WTC11 (cell line): ENCODE measurements at regions not wholly inside any gene's neighbourhood (a gene's known extent, or its start where the extent isn't known, plus 50 kb on each side); places are given as distances from the start of the nearest gene placed in this dataset.
A peak's percentile ranks its signal among the peaks of the same experiment; 100 is the strongest.
"Not testable (repeated sequence)": the region's sequence is repeated elsewhere in the genome, so short reads cannot be mapped to it uniquely, and the experiment has no call there.

ENCODE experiments used
- ATAC-seq: fragments of 200-7000 bp; cut with Tn5 transposase; 2 replicates; pipeline ENCODE4 v1.10.0; 2021; ENCODE audit warnings: mild to moderate bottlenecking, moderate library complexity
- CTCF ChIA-PET: fragments of 300-600 bp; sonication (Branson Sonifier 250); formaldehyde crosslinking; loops from one replicate; lab custom pipeline; 2021; ENCODE audit warnings: antibody characterized with exemption; lab: Charles Lee
- POLR2A ChIA-PET: fragments of 350-600 bp; sonication (Branson Sonifier 250); formaldehyde crosslinking; loops from one replicate; lab custom pipeline; 2021; ENCODE audit warnings: antibody characterized with exemption; lab: Charles Lee
- DNase-seq: peaks from one replicate; pipeline ENCODE4 v3.0.0; 2021; ENCODE audit warnings: low spot score
- H3K27ac Mint-ChIP-seq: 2 replicates; pipeline ENCODE4 v1.8.0; 2021; ENCODE audit warnings: mixed read lengths
- H3K27me3 Mint-ChIP-seq: 2 replicates; pipeline ENCODE4 v1.8.0; 2021; ENCODE audit warnings: low read depth, mild to moderate bottlenecking, moderate library complexity, mixed read lengths
- H3K36me3 Mint-ChIP-seq: 2 replicates; pipeline ENCODE4 v1.8.0; 2021; ENCODE audit warnings: mixed read lengths
- H3K4me1 Mint-ChIP-seq: 2 replicates; pipeline ENCODE4 v1.8.0; 2022; ENCODE audit warnings: mixed read lengths
- H3K4me3 Mint-ChIP-seq: 2 replicates; pipeline ENCODE4 v1.8.0; 2021; ENCODE audit warnings: mild to moderate bottlenecking, moderate library complexity, mixed read lengths
- H3K9me3 Mint-ChIP-seq: 2 replicates; pipeline ENCODE4 v1.8.0; 2021; ENCODE audit warnings: mixed read lengths
- AFF4 ChIP-seq: sonication (generic); formaldehyde crosslinking; IDR thresholded peaks from 2 replicates; pipeline ENCODE4 v1.8.1; 2023; ENCODE audit warnings: mild to moderate bottlenecking, missing genetic modification reagents, borderline replicate concordance
- CDX4 ChIP-seq: fragments of 250-450 bp; sonication (Bioruptor Pico); IDR thresholded peaks from 2 replicates; pipeline ENCODE4 v1.9.0; 2021; ENCODE audit warnings: moderate library complexity, mild to moderate bottlenecking, inconsistent platforms, borderline replicate concordance
- JAZF1 ChIP-seq: fragments of 250-450 bp; sonication (Bioruptor Pico); IDR thresholded peaks from 2 replicates; pipeline ENCODE4 v1.9.0; 2021; ENCODE audit warnings: moderate library complexity, mild to moderate bottlenecking, inconsistent platforms
- JUN ChIP-seq: sonication (generic); formaldehyde crosslinking; IDR thresholded peaks from 2 replicates; pipeline ENCODE4 v1.8.0; 2023; ENCODE audit warnings: mild to moderate bottlenecking, missing genetic modification reagents
- MYBL2 ChIP-seq: sonication (generic); formaldehyde crosslinking; IDR thresholded peaks from 2 replicates; pipeline ENCODE4 v1.8.1; 2023; ENCODE audit warnings: mild to moderate bottlenecking, moderate library complexity, missing genetic modification reagents
- NFATC4 ChIP-seq: fragments of 250-450 bp; sonication (Bioruptor Pico); IDR thresholded peaks from 2 replicates; pipeline ENCODE4 v1.9.0; 2021; ENCODE audit warnings: mild to moderate bottlenecking
- NR2C2 ChIP-seq: sonication (generic); formaldehyde crosslinking; IDR thresholded peaks from 2 replicates; pipeline ENCODE4 v1.8.0; 2022; ENCODE audit warnings: mild to moderate bottlenecking, missing genetic modification reagents
- PRDM15 ChIP-seq: sonication (generic); formaldehyde crosslinking; IDR thresholded peaks from 2 replicates; pipeline ENCODE4 v1.8.0; 2022; ENCODE audit warnings: missing genetic modification reagents
- TCF7 ChIP-seq: sonication (generic); formaldehyde crosslinking; IDR thresholded peaks from 2 replicates; pipeline ENCODE4 v1.8.0; 2022; ENCODE audit warnings: mild to moderate bottlenecking, low read depth, missing genetic modification reagents, moderate library complexity
- TEAD4 ChIP-seq: sonication (generic); formaldehyde crosslinking; IDR thresholded peaks from 2 replicates; pipeline ENCODE4 v1.8.0; 2022; ENCODE audit warnings: mild to moderate bottlenecking, missing genetic modification reagents
- TP53 ChIP-seq: sonication (generic); formaldehyde crosslinking; IDR thresholded peaks from 2 replicates; pipeline ENCODE4 v1.8.1; 2023; ENCODE audit warnings: mild to moderate bottlenecking, missing genetic modification reagents
- USF1 ChIP-seq: sonication (generic); formaldehyde crosslinking; IDR thresholded peaks from 2 replicates; pipeline ENCODE4 v1.8.0; 2022; ENCODE audit warnings: mild to moderate bottlenecking, missing genetic modification reagents
- ZNF219 ChIP-seq: sonication (generic); formaldehyde crosslinking; IDR thresholded peaks from 2 replicates; pipeline ENCODE4 v1.8.0; 2023; ENCODE audit warnings: missing genetic modification reagents, mild to moderate bottlenecking, borderline replicate concordance
- TF ChIP-seq, protein P1 (sequence below): sonication (generic); formaldehyde crosslinking; IDR thresholded peaks from 2 replicates; pipeline ENCODE4 v1.8.1; 2023; ENCODE audit warnings: mild to moderate bottlenecking, moderate library complexity, missing genetic modification reagents
- TF ChIP-seq, protein P2 (sequence below): sonication (generic); formaldehyde crosslinking; IDR thresholded peaks from 2 replicates; pipeline ENCODE4 v1.8.1; 2022; ENCODE audit warnings: missing genetic modification reagents, borderline replicate concordance

GRCh38 chr1:241432241-241432640 lies 75.2 kb upstream of the RGS7 start:
- H3K4me3 Mint-ChIP-seq: no peak overlapping the region
- H3K9me3 Mint-ChIP-seq: peaks cover 60% of the 10 kb centered on the region
- CTCF ChIA-PET: no interaction called here

DNA sequence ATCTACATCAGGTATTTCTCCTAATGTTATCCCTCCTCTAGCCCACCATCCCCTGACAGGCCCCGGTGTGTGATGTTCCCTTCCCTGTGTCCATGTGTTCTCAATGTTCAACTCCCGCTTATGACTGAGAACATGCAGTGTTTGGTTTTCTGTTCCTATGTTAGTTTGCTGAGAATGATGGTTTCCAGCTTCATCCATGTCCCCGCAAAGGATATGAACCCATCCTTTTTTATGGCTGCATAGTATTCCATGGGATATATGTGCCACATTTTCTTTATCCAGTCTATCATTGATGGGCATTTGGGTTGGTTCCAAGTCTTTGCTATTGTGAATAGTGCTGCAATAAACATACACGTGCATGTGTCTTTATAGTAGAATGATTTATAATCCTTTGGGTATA lies 68.1 kb upstream of the RGS7 start:
- DNase-seq, POLR2A ChIA-PET, H3K4me1 Mint-ChIP-seq, H3K36me3 Mint-ChIP-seq, ATAC-seq, H3K27ac Mint-ChIP-seq, CTCF ChIA-PET: not testable (repeated sequence)
- Mint-ChIP-seq H3K9me3 (peaks cover 13% of the 10 kb centered on the region), H3K4me3 (peak overlapping the region; percentile 59), H3K27me3 (peaks cover 36% of the 10 kb centered on the region)

More at GRCh38 chr1:241432241-241432640, 75.2 kb upstream of the RGS7 start:
- Mint-ChIP-seq H3K27ac (no peak overlapping the region), H3K27me3 (peaks cover 5% of the 10 kb centered on the region; the same call in 1 of the 2 replicates), H3K36me3 (peaks cover 50% of the 10 kb centered on the region), H3K4me1 (no peaks in the 10 kb centered on the region)
- no peak for DNase-seq
- POLR2A ChIA-PET: no interaction called here
- no peak for ATAC-seq
- TF ChIP-seq PRDM15 (CRISPR knock-in tag) (no peak), NFATC4 (CRISPR knock-in tag) (no peak), TCF7 (CRISPR knock-in tag) (no peak), USF1 (CRISPR knock-in tag) (no peak), CDX4 (CRISPR knock-in tag) (no peak), JAZF1 (no peak), ZNF219 (CRISPR knock-in tag) (no peak), NR2C2 (CRISPR knock-in tag) (no peak), TP53 (no peak), JUN (CRISPR knock-in tag) (no peak), AFF4 (CRISPR knock-in tag) (no peak), MYBL2 (CRISPR knock-in tag) (no peak), TEAD4 (CRISPR knock-in tag) (no peak)
- TF ChIP-seq, protein P1, sequence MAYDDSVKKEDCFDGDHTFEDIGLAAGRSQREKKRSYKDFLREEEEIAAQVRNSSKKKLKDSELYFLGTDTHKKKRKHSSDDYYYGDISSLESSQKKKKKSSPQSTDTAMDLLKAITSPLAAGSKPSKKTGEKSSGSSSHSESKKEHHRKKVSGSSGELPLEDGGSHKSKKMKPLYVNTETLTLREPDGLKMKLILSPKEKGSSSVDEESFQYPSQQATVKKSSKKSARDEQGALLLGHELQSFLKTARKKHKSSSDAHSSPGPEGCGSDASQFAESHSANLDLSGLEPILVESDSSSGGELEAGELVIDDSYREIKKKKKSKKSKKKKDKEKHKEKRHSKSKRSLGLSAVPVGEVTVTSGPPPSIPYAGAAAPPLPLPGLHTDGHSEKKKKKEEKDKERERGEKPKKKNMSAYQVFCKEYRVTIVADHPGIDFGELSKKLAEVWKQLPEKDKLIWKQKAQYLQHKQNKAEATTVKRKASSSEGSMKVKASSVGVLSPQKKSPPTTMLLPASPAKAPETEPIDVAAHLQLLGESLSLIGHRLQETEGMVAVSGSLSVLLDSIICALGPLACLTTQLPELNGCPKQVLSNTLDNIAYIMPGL (CRISPR knock-in tag): no peak
- TF ChIP-seq, protein P2, sequence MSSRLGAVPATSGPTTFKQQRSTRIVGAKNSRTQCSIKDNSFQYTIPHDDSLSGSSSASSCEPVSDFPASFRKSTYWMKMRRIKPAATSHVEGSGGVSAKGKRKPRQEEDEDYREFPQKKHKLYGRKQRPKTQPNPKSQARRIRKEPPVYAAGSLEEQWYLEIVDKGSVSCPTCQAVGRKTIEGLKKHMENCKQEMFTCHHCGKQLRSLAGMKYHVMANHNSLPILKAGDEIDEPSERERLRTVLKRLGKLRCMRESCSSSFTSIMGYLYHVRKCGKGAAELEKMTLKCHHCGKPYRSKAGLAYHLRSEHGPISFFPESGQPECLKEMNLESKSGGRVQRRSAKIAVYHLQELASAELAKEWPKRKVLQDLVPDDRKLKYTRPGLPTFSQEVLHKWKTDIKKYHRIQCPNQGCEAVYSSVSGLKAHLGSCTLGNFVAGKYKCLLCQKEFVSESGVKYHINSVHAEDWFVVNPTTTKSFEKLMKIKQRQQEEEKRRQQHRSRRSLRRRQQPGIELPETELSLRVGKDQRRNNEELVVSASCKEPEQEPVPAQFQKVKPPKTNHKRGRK: no peak
